ENCODE measurements at regions not wholly inside any gene's neighbourhood (a gene's known extent, or its start where the extent isn't known, plus 50 kb on each side); places are given as distances from the start of the nearest gene placed in this dataset.
"Not testable (repeated sequence)": the region's sequence is repeated elsewhere in the genome, so short reads cannot be mapped to it uniquely, and the experiment has no call there.

GRCh38 chr1:60504206-60504840, 430.8 kb upstream of the C1orf87 start:
- no peak for TF ChIP-seq CTCF (IDR thresholded peaks at IDR 0.05; ENCODE audit: insufficient read depth, low read depth, low read length, missing control alignments)
- H3K4me3 ChIP-seq (ENCODE audit: low read depth, low read length): no peak overlapping the region

GRCh38 chr1:60503266-60503925, 429.8 kb upstream of the C1orf87 start:
- TF ChIP-seq CTCF (IDR thresholded peaks at IDR 0.05; ENCODE audit: insufficient read depth, low read depth, low read length, missing control alignments): no peak
- no peak for DNase-seq (ENCODE audit: low read depth)
- no peak overlapping the region for H3K4me3 ChIP-seq (ENCODE audit: low read depth, low read length)

More at GRCh38 chr1:60504206-60504840, 430.8 kb upstream of the C1orf87 start:
- no peak for DNase-seq (ENCODE audit: low read depth)

- DNase-seq (ENCODE audit: low read depth): no peak
- H3K4me3 ChIP-seq (ENCODE audit: low read depth, low read length): no peak overlapping the region
- TF ChIP-seq CTCF (IDR thresholded peaks at IDR 0.05; ENCODE audit: insufficient read depth, low read depth, low read length, missing control alignments): no peak
Measured at GRCh38 chr1:60502506-60502905, 428.9 kb upstream of the C1orf87 start.

DNA sequence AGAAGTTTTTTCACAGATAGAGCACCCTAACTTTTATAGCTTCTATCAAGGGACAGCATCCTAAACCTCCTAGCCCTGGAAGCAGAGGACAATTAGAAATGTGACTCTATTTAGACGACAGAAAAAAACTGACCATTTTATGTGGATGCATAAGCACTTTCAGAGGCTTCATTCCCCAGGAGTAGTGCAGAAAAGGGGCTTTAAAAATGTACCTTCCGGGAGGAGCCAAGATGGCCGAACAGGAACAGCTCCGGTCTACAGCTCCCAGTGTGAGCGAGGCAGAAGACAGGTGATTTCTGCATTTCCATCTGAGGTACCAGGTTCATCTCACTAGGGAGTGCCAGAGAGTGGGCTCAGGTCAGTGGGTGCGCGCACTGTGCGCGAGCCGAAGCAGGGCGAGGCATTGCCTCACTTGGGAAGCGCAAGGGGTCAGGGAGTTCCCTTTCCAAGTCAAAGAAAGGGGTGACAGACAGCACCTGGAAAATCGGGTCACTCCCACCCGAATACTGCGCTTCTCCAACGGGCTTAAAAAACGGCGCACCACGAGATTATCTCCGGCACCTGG, 416.4 kb upstream of the C1orf87 start:
- DNase-seq (ENCODE audit: low read depth): not testable (repeated sequence)

DNA sequence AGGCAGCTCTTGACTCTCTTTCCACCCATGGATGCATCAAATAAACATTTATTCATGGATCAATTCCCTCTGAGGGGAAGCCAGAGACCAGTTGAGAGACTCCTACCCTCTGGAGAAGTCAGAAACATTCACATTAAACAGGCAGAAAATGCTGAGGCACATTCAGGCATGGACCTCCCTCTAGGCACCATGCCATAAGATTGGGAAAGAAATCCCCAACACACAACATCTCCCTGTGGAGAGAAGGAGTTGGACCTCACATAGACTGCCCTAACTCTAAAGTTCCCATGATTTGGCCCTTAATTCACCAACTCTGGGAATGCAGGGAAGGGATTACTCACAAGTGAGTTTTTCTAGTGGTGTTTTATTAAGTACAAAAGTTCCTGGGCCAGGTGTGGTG, 415.3 kb upstream of the C1orf87 start:
- no peak overlapping the region for H3K4me3 ChIP-seq (ENCODE audit: low read depth, low read length)
- TF ChIP-seq CTCF (IDR thresholded peaks at IDR 0.05; ENCODE audit: insufficient read depth, low read depth, low read length, missing control alignments): no peak
- DNase-seq (ENCODE audit: low read depth): no peak

More for the DNA sequence above, 416.4 kb upstream of the C1orf87 start:
- H3K4me3 ChIP-seq (ENCODE audit: low read depth, low read length): not testable (repeated sequence)

DNA sequence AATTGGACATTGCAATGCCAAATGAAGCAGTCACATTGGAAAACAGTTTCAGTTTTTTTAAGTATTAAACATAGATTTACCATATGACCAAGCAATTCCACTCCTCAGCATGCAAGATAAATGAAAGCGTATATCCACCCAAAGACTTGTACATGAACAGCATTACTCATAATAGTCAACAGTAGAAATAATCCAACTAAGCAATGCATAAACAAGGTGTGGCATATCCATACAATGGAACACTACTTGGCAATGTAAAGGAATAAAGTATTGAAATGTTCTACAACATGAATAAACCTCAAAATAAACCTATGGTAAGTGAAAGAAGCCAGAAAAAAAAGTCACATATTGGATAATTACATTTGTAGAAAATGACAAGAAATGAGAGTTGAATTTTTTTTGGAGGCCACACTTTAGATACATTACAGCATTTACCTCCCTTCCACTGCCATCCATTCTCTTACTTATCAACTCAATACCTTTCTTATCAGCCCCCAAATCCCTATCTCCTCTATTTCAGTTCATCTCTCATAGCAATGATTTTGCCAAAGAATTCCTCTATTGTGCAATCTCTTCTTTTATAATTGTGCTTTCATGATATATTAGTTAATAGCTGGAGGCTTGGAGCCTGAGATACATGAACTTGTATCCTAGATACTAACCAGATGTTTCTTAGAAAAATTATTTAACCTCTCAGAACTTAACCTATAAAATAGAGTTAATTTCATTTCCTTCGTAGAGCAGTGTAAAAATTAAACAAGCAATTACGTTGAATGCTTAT, 414.2 kb upstream of the C1orf87 start:
- no peak overlapping the region for H3K4me3 ChIP-seq (ENCODE audit: low read depth, low read length)
- TF ChIP-seq CTCF (IDR thresholded peaks at IDR 0.05; ENCODE audit: insufficient read depth, low read depth, low read length, missing control alignments): no peak
- DNase-seq (ENCODE audit: low read depth): no peak

- H3K4me3 ChIP-seq (ENCODE audit: low read depth, low read length): no peak overlapping the region
- no peak for DNase-seq (ENCODE audit: low read depth)
- TF ChIP-seq CTCF (IDR thresholded peaks at IDR 0.05; ENCODE audit: insufficient read depth, low read depth, low read length, missing control alignments): no peak
Measured at GRCh38 chr1:60483509-60483908, 409.9 kb upstream of the C1orf87 start.
